ENCODE measurements at regions not wholly inside any gene's neighbourhood (a gene's known extent, or its start where the extent isn't known, plus 50 kb on each side); places are given as distances from the start of the nearest gene placed in this dataset.

DNA sequence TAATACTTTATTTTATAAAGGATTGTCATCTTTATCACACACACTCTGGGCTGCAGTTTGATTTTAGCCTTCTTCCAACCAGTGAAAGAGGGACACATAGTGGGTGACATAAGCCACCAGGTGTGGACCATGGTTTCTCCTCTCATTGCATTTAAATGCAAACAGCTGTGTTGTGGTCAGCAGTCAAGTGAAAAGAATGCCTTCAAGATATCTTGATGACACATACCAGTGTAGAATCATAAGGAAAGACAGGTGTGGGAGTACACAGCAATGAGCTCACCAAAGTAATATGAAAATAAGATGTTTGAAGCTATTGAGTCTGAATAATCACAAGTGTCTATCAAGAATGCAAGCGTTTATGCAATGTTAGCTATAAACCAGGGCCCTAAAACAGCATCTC is 580.0 kb downstream of the XPNPEP1 start:
- H3K4me3 Mint-ChIP-seq (ENCODE audit: unreplicated experiment): no peak overlapping the region
- no peaks in the 10 kb centered on the region for H3K36me3 Mint-ChIP-seq (ENCODE audit: low read depth, unreplicated experiment)
- no peak for TF ChIP-seq CTCF (IDR thresholded peaks at IDR 0.05; ENCODE audit: unreplicated experiment)

DNA sequence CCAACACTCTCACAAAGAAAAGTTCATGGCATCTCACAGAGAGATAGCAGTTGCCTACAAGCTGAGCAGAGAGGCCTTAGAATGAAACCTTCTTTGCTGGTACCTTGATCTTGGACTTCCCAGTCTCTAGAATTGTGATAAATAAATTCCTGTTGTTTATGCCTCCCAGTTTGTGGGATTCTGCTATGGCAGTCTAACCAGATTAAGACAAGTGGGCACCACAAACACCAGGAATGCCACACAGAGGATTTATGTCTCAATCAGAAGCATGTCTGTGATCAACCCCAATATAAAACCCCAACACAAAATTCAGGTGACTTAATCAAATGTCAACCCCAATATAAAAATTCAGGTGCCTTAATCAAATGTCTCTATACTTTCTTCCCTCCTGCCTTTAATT is 581.3 kb downstream of the XPNPEP1 start:
- H3K4me1 Mint-ChIP-seq (ENCODE audit: unreplicated experiment): no peaks in the 10 kb centered on the region
- TF ChIP-seq CTCF (IDR thresholded peaks at IDR 0.05; ENCODE audit: unreplicated experiment): no peak
- DNase-seq (ENCODE audit: low spot score): no peak
- H3K9me3 Mint-ChIP-seq (ENCODE audit: unreplicated experiment): peaks cover 5% of the 10 kb centered on the region
- no peak overlapping the region for H3K4me3 Mint-ChIP-seq (ENCODE audit: unreplicated experiment)
- peaks cover 1% of the 10 kb centered on the region for H3K27me3 Mint-ChIP-seq (ENCODE audit: unreplicated experiment)
- no peaks in the 10 kb centered on the region for H3K36me3 Mint-ChIP-seq (ENCODE audit: low read depth, unreplicated experiment)
- H3K27ac Mint-ChIP-seq (ENCODE audit: unreplicated experiment): no peak overlapping the region

More for the DNA sequence above, 580.0 kb downstream of the XPNPEP1 start:
- H3K27me3 Mint-ChIP-seq (ENCODE audit: unreplicated experiment): peaks cover 1% of the 10 kb centered on the region
- H3K9me3 Mint-ChIP-seq (ENCODE audit: unreplicated experiment): no peaks in the 10 kb centered on the region
- no peak overlapping the region for H3K27ac Mint-ChIP-seq (ENCODE audit: unreplicated experiment)
- H3K4me1 Mint-ChIP-seq (ENCODE audit: unreplicated experiment): no peaks in the 10 kb centered on the region
- DNase-seq (ENCODE audit: low spot score): no peak

GRCh38 chr10:109328001-109328400 is 595.3 kb downstream of the XPNPEP1 start:
- H3K9me3 Mint-ChIP-seq (ENCODE audit: unreplicated experiment): no peaks in the 10 kb centered on the region
- no peak overlapping the region for H3K27ac Mint-ChIP-seq (ENCODE audit: unreplicated experiment)
- H3K4me3 Mint-ChIP-seq (ENCODE audit: unreplicated experiment): no peak overlapping the region

DNA sequence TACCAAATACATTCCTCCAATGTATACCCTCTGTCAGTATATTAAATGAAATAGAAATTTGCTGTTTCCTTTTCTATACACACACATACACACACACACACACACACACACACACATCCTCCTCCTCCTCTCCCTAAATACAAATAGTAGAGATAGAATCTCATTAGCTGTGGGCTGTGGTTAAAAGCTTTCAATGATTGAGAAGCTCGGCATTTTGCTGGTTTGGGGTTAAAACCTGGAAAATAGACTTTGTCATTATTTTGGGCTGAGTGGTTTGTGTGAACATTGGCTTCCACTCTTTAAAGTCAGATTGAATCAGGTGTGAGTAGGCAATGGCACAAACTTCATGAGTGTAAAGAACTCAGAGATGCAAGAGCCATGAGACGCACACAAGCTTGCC is 596.0 kb downstream of the XPNPEP1 start:
- Mint-ChIP-seq H3K9me3 (ENCODE audit: unreplicated experiment) (no peaks in the 10 kb centered on the region), H3K4me1 (ENCODE audit: unreplicated experiment) (no peaks in the 10 kb centered on the region), H3K27ac (ENCODE audit: unreplicated experiment) (no peak overlapping the region), H3K4me3 (ENCODE audit: unreplicated experiment) (no peak overlapping the region), H3K36me3 (ENCODE audit: low read depth, unreplicated experiment) (no peaks in the 10 kb centered on the region), H3K27me3 (ENCODE audit: unreplicated experiment) (no peaks in the 10 kb centered on the region)
- DNase-seq (ENCODE audit: low spot score): no peak
- no peak for TF ChIP-seq CTCF (IDR thresholded peaks at IDR 0.05; ENCODE audit: unreplicated experiment)

More at GRCh38 chr10:109328001-109328400, 595.3 kb downstream of the XPNPEP1 start:
- H3K4me1 Mint-ChIP-seq (ENCODE audit: unreplicated experiment): no peaks in the 10 kb centered on the region
- no peak for TF ChIP-seq CTCF (IDR thresholded peaks at IDR 0.05; ENCODE audit: unreplicated experiment)
- no peak for DNase-seq (ENCODE audit: low spot score)
- H3K36me3 Mint-ChIP-seq (ENCODE audit: low read depth, unreplicated experiment): no peaks in the 10 kb centered on the region
- no peaks in the 10 kb centered on the region for H3K27me3 Mint-ChIP-seq (ENCODE audit: unreplicated experiment)

GRCh38 chr10:109324721-109325120 is 598.6 kb downstream of the XPNPEP1 start:
- no peaks in the 10 kb centered on the region for H3K27me3 Mint-ChIP-seq (ENCODE audit: unreplicated experiment)
- H3K4me1 Mint-ChIP-seq (ENCODE audit: unreplicated experiment): no peaks in the 10 kb centered on the region
- no peaks in the 10 kb centered on the region for H3K9me3 Mint-ChIP-seq (ENCODE audit: unreplicated experiment)
- TF ChIP-seq CTCF (IDR thresholded peaks at IDR 0.05; ENCODE audit: unreplicated experiment): no peak
- H3K27ac Mint-ChIP-seq (ENCODE audit: unreplicated experiment): no peak overlapping the region
- DNase-seq (ENCODE audit: low spot score): no peak
- no peak overlapping the region for H3K4me3 Mint-ChIP-seq (ENCODE audit: unreplicated experiment)
- H3K36me3 Mint-ChIP-seq (ENCODE audit: low read depth, unreplicated experiment): no peaks in the 10 kb centered on the region

Data from endothelial cell (in vitro differentiated cells).